Activated CD8-positive, alpha-beta T cell treated with anti-CD3 and anti-CD28 coated beads for 36 hours (primary cell): ENCODE measurements at regions not wholly inside any gene's neighbourhood (a gene's known extent, or its start where the extent isn't known, plus 50 kb on each side); places are given as distances from the start of the nearest gene placed in this dataset.

Experiments
- ATAC-seq: fragments of 200-7000 bp; cut with Tn5 transposase; one replicate; pipeline ENCODE4 v1.10.0; 2021; ENCODE audit warnings: mild to moderate bottlenecking, moderate library complexity
- CTCF ChIA-PET: fragments of 350-600 bp; sonication (Branson Sonifier 250); formaldehyde crosslinking; loops from one replicate; lab custom pipeline; 2021; ENCODE audit warnings: antibody characterized with exemption; lab: Charles Lee
- POLR2A ChIA-PET: fragments of 350-600 bp; sonication (Branson Sonifier 250); formaldehyde crosslinking; loops from one replicate; lab custom pipeline; 2021; ENCODE audit warnings: antibody characterized with exemption; lab: Charles Lee
- DNase-seq: peaks from one replicate; pipeline ENCODE4 v3.0.0-alpha.2; 2020
- H3K27ac Mint-ChIP-seq: one replicate; pipeline ENCODE4 v1.8.0; 2021; ENCODE audit warnings: mild to moderate bottlenecking, mixed read lengths
- H3K27me3 Mint-ChIP-seq: one replicate; pipeline ENCODE4 v1.8.0; 2021; ENCODE audit warnings: mixed read lengths
- H3K36me3 Mint-ChIP-seq: one replicate; pipeline ENCODE4 v1.8.0; 2021; ENCODE audit warnings: low read depth, mixed read lengths
- H3K4me1 Mint-ChIP-seq: one replicate; pipeline ENCODE4 v1.8.0; 2021; ENCODE audit warnings: low read depth, mixed read lengths
- H3K4me3 Mint-ChIP-seq: one replicate; pipeline ENCODE4 v1.8.0; 2021; ENCODE audit warnings: mild to moderate bottlenecking, moderate library complexity, mixed read lengths
- H3K9me3 Mint-ChIP-seq: one replicate; pipeline ENCODE4 v1.8.0; 2021; ENCODE audit warnings: mixed read lengths
- intact Hi-C: fragments of 100-400 bp; cut with micrococcal nuclease; formaldehyde crosslinking; loops from one replicate; pipeline ENCODE4 v1.10.0; 2022
- TF ChIP-seq, protein P1 (sequence below): fragments of 200-600 bp; IDR thresholded peaks from one replicate; pipeline ENCODE4 v1.8.0; 2022; ENCODE audit warnings: antibody characterized with exemption, mild to moderate bottlenecking

DNA sequence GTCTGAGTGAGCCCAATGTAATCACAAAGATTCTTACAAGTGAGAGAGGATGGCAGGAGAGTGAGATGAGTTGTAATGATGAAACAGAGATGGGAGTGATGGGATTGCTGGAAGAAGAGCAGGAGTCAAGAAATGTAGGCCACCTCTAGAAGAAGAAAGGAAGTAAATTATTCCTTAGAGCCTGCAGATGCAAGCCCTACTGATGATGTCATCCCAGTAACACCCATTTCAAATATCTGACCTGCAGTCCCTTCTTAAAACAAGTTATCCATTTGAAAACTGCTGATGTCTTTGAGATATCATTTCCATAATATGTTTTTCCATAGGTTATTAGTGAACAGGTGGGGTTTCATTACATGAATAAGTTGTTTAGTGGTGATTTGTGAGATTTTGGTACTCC lies 888.0 kb upstream of the SLC39A10 start:
- intact Hi-C loops: no loop called here
- H3K36me3 Mint-ChIP-seq: no peaks in the 10 kb centered on the region
- no peak overlapping the region for H3K27ac Mint-ChIP-seq
- DNase-seq: no peak
- POLR2A ChIA-PET: no interaction called here
- H3K4me3 Mint-ChIP-seq: no peak overlapping the region
- TF ChIP-seq, protein P1, sequence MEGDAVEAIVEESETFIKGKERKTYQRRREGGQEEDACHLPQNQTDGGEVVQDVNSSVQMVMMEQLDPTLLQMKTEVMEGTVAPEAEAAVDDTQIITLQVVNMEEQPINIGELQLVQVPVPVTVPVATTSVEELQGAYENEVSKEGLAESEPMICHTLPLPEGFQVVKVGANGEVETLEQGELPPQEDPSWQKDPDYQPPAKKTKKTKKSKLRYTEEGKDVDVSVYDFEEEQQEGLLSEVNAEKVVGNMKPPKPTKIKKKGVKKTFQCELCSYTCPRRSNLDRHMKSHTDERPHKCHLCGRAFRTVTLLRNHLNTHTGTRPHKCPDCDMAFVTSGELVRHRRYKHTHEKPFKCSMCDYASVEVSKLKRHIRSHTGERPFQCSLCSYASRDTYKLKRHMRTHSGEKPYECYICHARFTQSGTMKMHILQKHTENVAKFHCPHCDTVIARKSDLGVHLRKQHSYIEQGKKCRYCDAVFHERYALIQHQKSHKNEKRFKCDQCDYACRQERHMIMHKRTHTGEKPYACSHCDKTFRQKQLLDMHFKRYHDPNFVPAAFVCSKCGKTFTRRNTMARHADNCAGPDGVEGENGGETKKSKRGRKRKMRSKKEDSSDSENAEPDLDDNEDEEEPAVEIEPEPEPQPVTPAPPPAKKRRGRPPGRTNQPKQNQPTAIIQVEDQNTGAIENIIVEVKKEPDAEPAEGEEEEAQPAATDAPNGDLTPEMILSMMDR: no peak
- no peaks in the 10 kb centered on the region for H3K4me1 Mint-ChIP-seq
- H3K27me3 Mint-ChIP-seq: no peaks in the 10 kb centered on the region
- CTCF ChIA-PET: no interaction called here
- no peak for ATAC-seq
- H3K9me3 Mint-ChIP-seq: no peaks in the 10 kb centered on the region

DNA sequence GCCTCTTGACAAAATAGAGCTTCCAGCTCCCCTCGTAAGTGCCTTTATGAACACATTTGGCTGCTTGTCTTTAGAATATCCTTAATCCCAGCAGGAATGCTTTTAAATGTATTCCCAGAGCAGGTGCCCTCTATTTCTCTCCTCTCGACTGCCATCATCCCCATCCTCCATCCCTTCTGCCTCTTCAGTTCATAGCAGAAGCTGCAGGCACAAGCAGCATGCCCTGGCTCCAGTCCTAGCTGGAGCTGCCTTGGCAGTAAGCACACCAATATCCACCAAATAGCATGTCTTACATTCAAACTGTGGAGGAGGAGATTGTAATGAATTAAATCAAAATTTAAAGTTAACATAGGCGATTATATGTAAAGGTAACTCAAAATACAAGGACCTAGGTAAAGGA lies 891.3 kb upstream of the SLC39A10 start:
- POLR2A ChIA-PET: no interaction called here
- no peak for ATAC-seq

DNA sequence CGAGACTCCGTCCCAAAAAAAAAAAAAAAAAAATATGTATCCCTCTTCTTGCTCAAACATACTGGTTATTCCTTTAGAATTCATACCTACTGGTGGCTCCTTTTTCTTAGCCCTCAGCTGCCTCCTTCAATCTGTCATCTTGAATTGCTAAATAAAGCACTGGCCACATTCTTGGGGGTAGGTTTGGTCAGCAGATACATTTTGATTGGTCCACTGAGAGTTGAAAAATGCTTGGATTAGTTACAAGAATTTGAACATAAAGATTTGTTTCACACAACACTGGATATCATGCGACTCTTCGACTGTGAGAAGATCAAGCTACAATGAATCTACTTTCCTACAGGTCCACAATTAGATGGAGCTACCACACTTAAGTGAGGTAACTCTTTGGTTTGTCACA lies 906.1 kb upstream of the SLC39A10 start:
- no peaks in the 10 kb centered on the region for H3K4me1 Mint-ChIP-seq
- CTCF ChIA-PET: no interaction called here
- POLR2A ChIA-PET: no interaction called here
- H3K27me3 Mint-ChIP-seq: no peaks in the 10 kb centered on the region
- intact Hi-C loops: no loop called here
- no peaks in the 10 kb centered on the region for H3K36me3 Mint-ChIP-seq
- ATAC-seq (no peak), DNase-seq (no peak)
- TF ChIP-seq, protein P1: no peak
- H3K4me3 Mint-ChIP-seq: no peak overlapping the region
- H3K9me3 Mint-ChIP-seq: no peaks in the 10 kb centered on the region
- no peak overlapping the region for H3K27ac Mint-ChIP-seq

More for the DNA sequence above, 891.3 kb upstream of the SLC39A10 start:
- intact Hi-C loops: no loop called here
- Mint-ChIP-seq H3K36me3 (no peaks in the 10 kb centered on the region), H3K4me1 (no peaks in the 10 kb centered on the region), H3K9me3 (no peaks in the 10 kb centered on the region), H3K27me3 (no peaks in the 10 kb centered on the region), H3K4me3 (no peak overlapping the region), H3K27ac (no peak overlapping the region)
- no peak for DNase-seq
- TF ChIP-seq, protein P1: no peak
- CTCF ChIA-PET: no interaction called here

DNA sequence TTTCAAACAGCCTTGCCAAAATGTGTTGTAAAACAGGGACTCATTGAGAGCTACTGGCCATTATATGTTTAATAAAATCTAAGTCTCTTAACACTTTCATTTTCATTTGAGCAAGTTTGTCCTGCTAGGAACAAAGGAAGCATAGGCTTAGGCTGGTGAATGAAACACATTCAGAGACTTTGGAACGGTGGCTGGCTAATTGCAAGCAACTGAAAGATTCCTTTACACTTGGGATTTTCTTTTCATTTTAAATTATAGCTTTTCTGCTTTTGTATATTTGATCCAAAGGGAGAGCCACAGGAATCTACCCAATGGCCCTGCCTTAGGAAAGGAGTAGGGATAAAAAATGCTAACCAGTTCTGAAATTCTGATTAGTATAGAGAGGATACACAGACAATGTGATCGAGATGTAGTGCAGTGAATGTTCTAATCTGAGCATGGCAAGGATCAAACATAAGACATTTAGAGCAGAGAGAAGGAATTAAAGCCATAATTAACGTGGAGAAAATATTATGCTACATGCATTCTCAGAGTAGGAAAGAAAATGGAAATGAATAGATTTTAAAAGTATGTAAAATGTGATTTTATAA lies 911.4 kb upstream of the SLC39A10 start:
- H3K4me3 Mint-ChIP-seq: no peak overlapping the region
- no peak overlapping the region for H3K27ac Mint-ChIP-seq
- intact Hi-C loops: no loop called here
- H3K36me3 Mint-ChIP-seq: no peaks in the 10 kb centered on the region
- H3K4me1 Mint-ChIP-seq: no peaks in the 10 kb centered on the region
- ChIA-PET POLR2A (no interaction called here), CTCF (no interaction called here)
- TF ChIP-seq, protein P1: no peak
- no peak for DNase-seq
- H3K9me3 Mint-ChIP-seq: no peaks in the 10 kb centered on the region
- H3K27me3 Mint-ChIP-seq: no peaks in the 10 kb centered on the region
- ATAC-seq: no peak

DNA sequence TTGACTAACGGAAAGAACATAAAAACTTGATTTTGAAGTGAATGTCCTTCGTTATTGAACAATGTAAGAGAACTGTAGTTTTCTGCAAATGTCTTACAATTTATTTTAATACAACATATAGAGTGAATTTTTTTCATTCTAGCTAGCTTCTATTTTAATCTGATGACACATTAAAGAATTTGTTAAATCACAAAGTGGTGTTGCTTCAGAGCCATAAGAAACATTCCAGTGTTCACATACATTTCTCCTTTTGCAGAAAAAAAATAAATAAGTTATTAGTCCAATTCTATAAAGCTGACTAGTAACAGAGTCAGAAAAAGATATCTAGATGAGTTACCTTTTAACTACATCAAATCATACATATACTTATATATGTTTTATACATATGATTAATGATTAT lies 914.3 kb upstream of the SLC39A10 start:
- H3K27ac Mint-ChIP-seq: no peak overlapping the region
- no peaks in the 10 kb centered on the region for H3K27me3 Mint-ChIP-seq
- CTCF ChIA-PET: no interaction called here
- intact Hi-C loops: no loop called here
- no peak for DNase-seq
- H3K9me3 Mint-ChIP-seq: no peaks in the 10 kb centered on the region
- no peaks in the 10 kb centered on the region for H3K36me3 Mint-ChIP-seq
- no peak overlapping the region for H3K4me3 Mint-ChIP-seq
- no peaks in the 10 kb centered on the region for H3K4me1 Mint-ChIP-seq
- TF ChIP-seq, protein P1: no peak
- POLR2A ChIA-PET: no interaction called here
- no peak for ATAC-seq
